Activated CD8-positive, alpha-beta T cell treated with anti-CD3 and anti-CD28 coated beads for 36 hours (primary cell): ENCODE measurements at regions not wholly inside any gene's neighbourhood (a gene's known extent, or its start where the extent isn't known, plus 50 kb on each side); places are given as distances from the start of the nearest gene placed in this dataset.

ENCODE experiments used
- ATAC-seq: fragments of 200-7000 bp; cut with Tn5 transposase; one replicate; pipeline ENCODE4 v1.10.0; 2021; ENCODE audit warnings: mild to moderate bottlenecking, moderate library complexity
- CTCF ChIA-PET: fragments of 350-600 bp; sonication (Branson Sonifier 250); formaldehyde crosslinking; loops from one replicate; lab custom pipeline; 2021; ENCODE audit warnings: antibody characterized with exemption; lab: Charles Lee
- POLR2A ChIA-PET: fragments of 350-600 bp; sonication (Branson Sonifier 250); formaldehyde crosslinking; loops from one replicate; lab custom pipeline; 2021; ENCODE audit warnings: antibody characterized with exemption; lab: Charles Lee
- DNase-seq: peaks from one replicate; pipeline ENCODE4 v3.0.0-alpha.2; 2020
- H3K27ac Mint-ChIP-seq: one replicate; pipeline ENCODE4 v1.8.0; 2021; ENCODE audit warnings: mild to moderate bottlenecking, mixed read lengths
- H3K27me3 Mint-ChIP-seq: one replicate; pipeline ENCODE4 v1.8.0; 2021; ENCODE audit warnings: mixed read lengths
- H3K36me3 Mint-ChIP-seq: one replicate; pipeline ENCODE4 v1.8.0; 2021; ENCODE audit warnings: low read depth, mixed read lengths
- H3K4me1 Mint-ChIP-seq: one replicate; pipeline ENCODE4 v1.8.0; 2021; ENCODE audit warnings: low read depth, mixed read lengths
- H3K4me3 Mint-ChIP-seq: one replicate; pipeline ENCODE4 v1.8.0; 2021; ENCODE audit warnings: mild to moderate bottlenecking, moderate library complexity, mixed read lengths
- H3K9me3 Mint-ChIP-seq: one replicate; pipeline ENCODE4 v1.8.0; 2021; ENCODE audit warnings: mixed read lengths
- CTCF ChIP-seq: fragments of 200-600 bp; IDR thresholded peaks from one replicate; pipeline ENCODE4 v1.8.0; 2022; ENCODE audit warnings: antibody characterized with exemption, mild to moderate bottlenecking
- intact Hi-C: fragments of 100-400 bp; cut with micrococcal nuclease; formaldehyde crosslinking; loops from one replicate; pipeline ENCODE4 v1.10.0; 2022

GRCh38 chr20:10951216-10951615 lies 277.4 kb upstream of the JAG1 start:
- DNase-seq (no peak), ATAC-seq (no peak)
- TF ChIP-seq CTCF, result no peak
- H3K4me3 Mint-ChIP-seq, result no peak overlapping the region
- no peaks in the 10 kb centered on the region for H3K4me1 Mint-ChIP-seq
- no peak overlapping the region for H3K27ac Mint-ChIP-seq
- H3K36me3 Mint-ChIP-seq, result no peaks in the 10 kb centered on the region
- no peaks in the 10 kb centered on the region for H3K27me3 Mint-ChIP-seq
- CTCF ChIA-PET, result no interaction called here
- no peaks in the 10 kb centered on the region for H3K9me3 Mint-ChIP-seq
- intact Hi-C loops, result no loop called here
- POLR2A ChIA-PET, result no interaction called here

GRCh38 chr20:10951904-10952303 lies 278.1 kb upstream of the JAG1 start:
- Mint-ChIP-seq H3K9me3 (no peaks in the 10 kb centered on the region), H3K4me3 (no peak overlapping the region), H3K27me3 (no peaks in the 10 kb centered on the region), H3K27ac (no peak overlapping the region), H3K4me1 (no peaks in the 10 kb centered on the region), H3K36me3 (no peaks in the 10 kb centered on the region)
- DNase-seq (no peak), ATAC-seq (no peak)
- ChIA-PET POLR2A (no interaction called here), CTCF (no interaction called here)
- intact Hi-C loops, result no loop called here
- no peak for TF ChIP-seq CTCF

- CTCF ChIA-PET, result no interaction called here
- Mint-ChIP-seq H3K27ac (no peak overlapping the region), H3K4me1 (no peaks in the 10 kb centered on the region), H3K36me3 (no peaks in the 10 kb centered on the region), H3K27me3 (no peaks in the 10 kb centered on the region), H3K9me3 (no peaks in the 10 kb centered on the region), H3K4me3 (no peak overlapping the region)
- ATAC-seq, result no peak
- intact Hi-C loops, result no loop called here
- no peak for DNase-seq
- POLR2A ChIA-PET, result no interaction called here
- no peak for TF ChIP-seq CTCF
Observed at GRCh38 chr20:10953437-10953836, 279.6 kb upstream of the JAG1 start.

GRCh38 chr20:10954137-10954840 lies 280.5 kb upstream of the JAG1 start:
- no peaks in the 10 kb centered on the region for H3K9me3 Mint-ChIP-seq
- intact Hi-C loops, result no loop called here
- no peaks in the 10 kb centered on the region for H3K4me1 Mint-ChIP-seq
- POLR2A ChIA-PET, result no interaction called here
- DNase-seq (no peak), ATAC-seq (no peak)
- no peaks in the 10 kb centered on the region for H3K27me3 Mint-ChIP-seq
- CTCF ChIA-PET, result no interaction called here
- H3K4me3 Mint-ChIP-seq, result no peak overlapping the region
- no peak for TF ChIP-seq CTCF
- H3K27ac Mint-ChIP-seq, result no peak overlapping the region
- H3K36me3 Mint-ChIP-seq, result no peaks in the 10 kb centered on the region

GRCh38 chr20:10954908-10955580 lies 281.2 kb upstream of the JAG1 start:
- no peak for TF ChIP-seq CTCF
- CTCF ChIA-PET, result no interaction called here
- H3K36me3 Mint-ChIP-seq, result no peaks in the 10 kb centered on the region

More at GRCh38 chr20:10954908-10955580, 281.2 kb upstream of the JAG1 start:
- POLR2A ChIA-PET, result no interaction called here
- Mint-ChIP-seq H3K4me3 (no peak overlapping the region), H3K27ac (no peak overlapping the region), H3K27me3 (no peaks in the 10 kb centered on the region), H3K9me3 (no peaks in the 10 kb centered on the region), H3K4me1 (no peaks in the 10 kb centered on the region)
- intact Hi-C loops, result no loop called here
- no peak for ATAC-seq
- DNase-seq, result no peak
